SK-N-SH treated with all-trans-retinoic acid at 6 μM for 48 hours (cell line): ENCODE measurements at regions not wholly inside any gene's neighbourhood (a gene's known extent, or its start where the extent isn't known, plus 50 kb on each side); places are given as distances from the start of the nearest gene placed in this dataset.

Source experiments
- ATAC-seq: fragments of 200-7000 bp; cut with Tn5 transposase; 3 replicates; pipeline ENCODE4 v1.9.1; 2020; ENCODE audit warnings: mild to moderate bottlenecking, moderate library complexity
- ARNTL ChIP-seq: fragments of 450-650 bp; formaldehyde crosslinking; IDR thresholded peaks from 2 replicates; pipeline ENCODE4 v1.5.0; 2020; ENCODE audit warnings: low read depth, mild to moderate bottlenecking, moderate library complexity, borderline replicate concordance
- BACH2 ChIP-seq: fragments of 250-450 bp; sonication (Bioruptor Pico); IDR thresholded peaks from 2 replicates; pipeline ENCODE4 v1.9.0; 2021; ENCODE audit warnings: mild to moderate bottlenecking, borderline replicate concordance
- CSDC2 ChIP-seq: fragments of 250-450 bp; sonication (Bioruptor Pico); IDR thresholded peaks from 2 replicates; pipeline ENCODE4 v1.5.0; 2020; ENCODE audit warnings: mild to moderate bottlenecking, moderate library complexity
- ESRRG ChIP-seq: fragments of 250-450 bp; sonication (Bioruptor Pico); IDR thresholded peaks from 2 replicates; pipeline ENCODE4 v1.6.1; 2021; ENCODE audit warnings: mild to moderate bottlenecking
- GLIS3 ChIP-seq: fragments of 250-450 bp; sonication (Bioruptor Pico); IDR thresholded peaks from 2 replicates; pipeline ENCODE4 v1.5.0; 2020; ENCODE audit warnings: mild to moderate bottlenecking, moderate library complexity
- ISL1 ChIP-seq: fragments of 250-450 bp; sonication (Bioruptor Pico); IDR thresholded peaks from 2 replicates; pipeline ENCODE4 v2.1.2; 2022; ENCODE audit warnings: mild to moderate bottlenecking, moderate library complexity
- OSR1 ChIP-seq: fragments of 250-450 bp; sonication (Bioruptor Pico); IDR thresholded peaks from 2 replicates; pipeline ENCODE4 v1.8.0; 2022; ENCODE audit warnings: moderate library complexity, mild to moderate bottlenecking, inconsistent platforms
- PPARA ChIP-seq: fragments of 250-450 bp; sonication (Bioruptor Pico); IDR thresholded peaks from 2 replicates; pipeline ENCODE4 v1.5.0; 2020; ENCODE audit warnings: mild to moderate bottlenecking, borderline replicate concordance
- RARB ChIP-seq: fragments of 250-450 bp; sonication (Bioruptor Pico); IDR thresholded peaks from 2 replicates; pipeline ENCODE4 v1.8.0; 2021; ENCODE audit warnings: mild to moderate bottlenecking, moderate library complexity
- SNAI2 ChIP-seq: fragments of 250-450 bp; sonication (Bioruptor Pico); IDR thresholded peaks from 2 replicates; pipeline ENCODE4 v1.5.0; 2020; ENCODE audit warnings: mild to moderate bottlenecking, moderate library complexity
- TCF4 ChIP-seq: fragments of 250-450 bp; sonication (Bioruptor Pico); IDR thresholded peaks from 2 replicates; pipeline ENCODE4 v1.8.0; 2021; ENCODE audit warnings: mild to moderate bottlenecking, moderate library complexity, borderline replicate concordance
- ZFP3 ChIP-seq: fragments of 250-450 bp; sonication (Bioruptor Pico); IDR thresholded peaks from 2 replicates; pipeline ENCODE4 v1.5.0; 2020; ENCODE audit warnings: mild to moderate bottlenecking, moderate library complexity
- ZFP30 ChIP-seq: fragments of 450-650 bp; formaldehyde crosslinking; IDR thresholded peaks from 2 replicates; pipeline ENCODE4 v1.5.0; 2022; ENCODE audit warnings: mild to moderate bottlenecking, moderate library complexity
- ZNF565 ChIP-seq: fragments of 450-650 bp; formaldehyde crosslinking; conservative IDR thresholded peaks from 2 replicates; pipeline ENCODE4 v1.5.0; 2020; ENCODE audit warnings: low read depth, mild to moderate bottlenecking, moderate library complexity
- ZNF8 ChIP-seq: fragments of 450-650 bp; formaldehyde crosslinking; IDR thresholded peaks from 2 replicates; pipeline ENCODE4 v1.5.0; 2020; ENCODE audit warnings: mild to moderate bottlenecking, moderate library complexity
- TF ChIP-seq, protein P1 (sequence below): fragments of 250-450 bp; sonication (Bioruptor Pico); IDR thresholded peaks from 2 replicates; pipeline ENCODE4 v1.5.0; 2020; ENCODE audit warnings: mild to moderate bottlenecking, moderate library complexity
- TF ChIP-seq, protein P2 (sequence below): fragments of 250-450 bp; sonication (Bioruptor Pico); IDR thresholded peaks from 2 replicates; pipeline ENCODE4 v1.8.0; 2021; ENCODE audit warnings: low read depth, mild to moderate bottlenecking, moderate library complexity, borderline replicate concordance
- TF ChIP-seq, protein P3 (sequence below): fragments of 250-450 bp; sonication (Bioruptor Pico); IDR thresholded peaks from 2 replicates; pipeline ENCODE4 v1.8.0; 2020; ENCODE audit warnings: mild to moderate bottlenecking, moderate library complexity, borderline replicate concordance
- TF ChIP-seq, protein P4 (sequence below): fragments of 250-450 bp; sonication (Bioruptor Pico); IDR thresholded peaks from 2 replicates; pipeline ENCODE4 v1.5.1; 2020; ENCODE audit warnings: low read depth, mild to moderate bottlenecking, moderate library complexity

DNA sequence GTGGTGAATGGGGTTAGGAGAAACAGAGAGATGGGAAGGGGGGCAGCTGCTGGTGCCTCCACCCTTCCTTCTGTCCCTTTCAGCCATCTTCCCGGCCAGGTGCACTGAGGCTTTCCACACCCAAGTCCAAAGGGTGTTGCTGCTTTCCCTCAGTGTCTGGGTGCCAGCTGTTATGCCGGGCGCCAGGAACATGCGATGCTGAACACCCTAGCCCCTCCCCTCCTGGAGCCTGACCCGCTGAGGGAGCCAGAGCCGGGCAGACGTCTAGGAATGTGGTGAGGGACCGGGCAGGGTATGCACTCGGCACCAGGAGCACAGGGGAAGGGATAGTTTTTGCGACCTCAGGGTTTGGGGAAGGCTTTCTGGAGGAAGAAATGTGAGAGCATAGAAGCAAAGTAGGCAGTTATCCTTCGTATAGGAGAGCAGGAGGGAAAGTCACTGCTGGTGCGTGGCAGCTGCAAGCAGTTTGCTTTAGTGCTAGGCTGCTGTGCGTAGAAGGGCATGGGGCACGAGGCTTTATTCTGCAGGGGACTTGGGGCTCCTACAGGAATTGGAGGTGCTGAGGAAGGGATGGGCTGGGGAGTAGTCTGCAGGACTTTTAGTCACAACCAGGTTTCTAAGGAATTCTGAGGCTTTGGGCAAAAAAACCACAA, 147.7 kb downstream of the TSN start (continued):
- TF ChIP-seq, protein P1, sequence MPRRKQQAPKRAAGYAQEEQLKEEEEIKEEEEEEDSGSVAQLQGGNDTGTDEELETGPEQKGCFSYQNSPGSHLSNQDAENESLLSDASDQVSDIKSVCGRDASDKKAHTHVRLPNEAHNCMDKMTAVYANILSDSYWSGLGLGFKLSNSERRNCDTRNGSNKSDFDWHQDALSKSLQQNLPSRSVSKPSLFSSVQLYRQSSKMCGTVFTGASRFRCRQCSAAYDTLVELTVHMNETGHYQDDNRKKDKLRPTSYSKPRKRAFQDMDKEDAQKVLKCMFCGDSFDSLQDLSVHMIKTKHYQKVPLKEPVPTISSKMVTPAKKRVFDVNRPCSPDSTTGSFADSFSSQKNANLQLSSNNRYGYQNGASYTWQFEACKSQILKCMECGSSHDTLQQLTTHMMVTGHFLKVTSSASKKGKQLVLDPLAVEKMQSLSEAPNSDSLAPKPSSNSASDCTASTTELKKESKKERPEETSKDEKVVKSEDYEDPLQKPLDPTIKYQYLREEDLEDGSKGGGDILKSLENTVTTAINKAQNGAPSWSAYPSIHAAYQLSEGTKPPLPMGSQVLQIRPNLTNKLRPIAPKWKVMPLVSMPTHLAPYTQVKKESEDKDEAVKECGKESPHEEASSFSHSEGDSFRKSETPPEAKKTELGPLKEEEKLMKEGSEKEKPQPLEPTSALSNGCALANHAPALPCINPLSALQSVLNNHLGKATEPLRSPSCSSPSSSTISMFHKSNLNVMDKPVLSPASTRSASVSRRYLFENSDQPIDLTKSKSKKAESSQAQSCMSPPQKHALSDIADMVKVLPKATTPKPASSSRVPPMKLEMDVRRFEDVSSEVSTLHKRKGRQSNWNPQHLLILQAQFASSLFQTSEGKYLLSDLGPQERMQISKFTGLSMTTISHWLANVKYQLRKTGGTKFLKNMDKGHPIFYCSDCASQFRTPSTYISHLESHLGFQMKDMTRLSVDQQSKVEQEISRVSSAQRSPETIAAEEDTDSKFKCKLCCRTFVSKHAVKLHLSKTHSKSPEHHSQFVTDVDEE: no peak
- TF ChIP-seq CSDC2 (CRISPR knock-in tag) (no peak), TCF4 (CRISPR knock-in tag) (no peak), BACH2 (CRISPR knock-in tag) (no peak), PPARA (CRISPR knock-in tag) (no peak)

DNA sequence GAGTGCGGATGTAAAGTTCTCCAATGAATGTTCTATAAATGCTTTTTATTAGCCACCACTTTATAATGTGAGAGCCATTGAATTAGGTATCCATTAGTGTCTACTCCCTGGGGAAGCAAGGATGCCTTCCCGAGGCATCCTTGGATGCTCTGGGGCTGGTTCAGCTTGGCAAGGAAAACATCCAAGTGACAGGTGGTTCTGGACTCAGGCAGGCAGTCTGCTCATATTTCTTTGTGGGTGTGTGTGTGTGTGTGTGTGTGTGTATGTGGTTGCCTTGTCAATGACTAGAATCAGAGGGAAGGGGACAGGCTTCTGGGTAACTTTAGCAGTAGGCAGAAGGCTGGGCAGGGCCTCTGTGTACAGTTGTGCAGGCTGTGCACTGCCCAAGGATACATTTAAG, 149.2 kb downstream of the TSN start:
- no peak for TF ChIP-seq ZFP3 (CRISPR knock-in tag)
- TF ChIP-seq ZFP30: no peak
- TF ChIP-seq GLIS3 (CRISPR knock-in tag): no peak
- TF ChIP-seq ZNF565: no peak
- no peak for TF ChIP-seq ARNTL (CRISPR knock-in tag)
- no peak for TF ChIP-seq ESRRG (CRISPR knock-in tag)
- TF ChIP-seq SNAI2 (CRISPR knock-in tag): no peak
- TF ChIP-seq BACH2 (CRISPR knock-in tag): no peak
- TF ChIP-seq ZNF8 (CRISPR knock-in tag): no peak
- no peak for ATAC-seq

DNA sequence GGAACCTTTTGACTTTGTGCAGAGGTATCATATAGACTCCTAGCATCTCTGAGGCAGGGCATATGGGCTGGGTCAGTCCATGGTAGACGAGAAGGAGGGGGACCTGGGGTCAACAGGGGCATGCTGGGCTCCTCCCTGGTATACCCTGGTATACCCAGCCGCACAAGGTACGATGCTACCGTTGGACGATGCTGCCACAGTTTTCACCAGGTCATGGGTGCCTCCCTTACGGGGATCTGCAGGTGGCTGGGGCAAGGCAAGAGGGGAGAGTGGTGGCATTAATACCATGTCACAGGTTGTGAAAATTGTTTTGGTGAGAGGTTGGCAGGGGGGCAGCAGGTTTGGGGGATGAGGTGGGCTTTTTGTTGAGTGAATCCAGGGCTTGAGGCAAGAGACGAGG, 149.8 kb downstream of the TSN start:
- ATAC-seq: no peak
- TF ChIP-seq, protein P2, sequence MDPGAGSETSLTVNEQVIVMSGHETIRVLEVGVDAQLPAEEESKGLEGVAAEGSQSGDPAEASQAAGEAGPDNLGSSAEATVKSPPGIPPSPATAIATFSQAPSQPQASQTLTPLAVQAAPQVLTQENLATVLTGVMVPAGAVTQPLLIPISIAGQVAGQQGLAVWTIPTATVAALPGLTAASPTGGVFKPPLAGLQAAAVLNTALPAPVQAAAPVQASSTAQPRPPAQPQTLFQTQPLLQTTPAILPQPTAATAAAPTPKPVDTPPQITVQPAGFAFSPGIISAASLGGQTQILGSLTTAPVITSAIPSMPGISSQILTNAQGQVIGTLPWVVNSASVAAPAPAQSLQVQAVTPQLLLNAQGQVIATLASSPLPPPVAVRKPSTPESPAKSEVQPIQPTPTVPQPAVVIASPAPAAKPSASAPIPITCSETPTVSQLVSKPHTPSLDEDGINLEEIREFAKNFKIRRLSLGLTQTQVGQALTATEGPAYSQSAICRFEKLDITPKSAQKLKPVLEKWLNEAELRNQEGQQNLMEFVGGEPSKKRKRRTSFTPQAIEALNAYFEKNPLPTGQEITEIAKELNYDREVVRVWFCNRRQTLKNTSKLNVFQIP (CRISPR knock-in tag): no peak
- no peak for TF ChIP-seq OSR1
- TF ChIP-seq, protein P3, sequence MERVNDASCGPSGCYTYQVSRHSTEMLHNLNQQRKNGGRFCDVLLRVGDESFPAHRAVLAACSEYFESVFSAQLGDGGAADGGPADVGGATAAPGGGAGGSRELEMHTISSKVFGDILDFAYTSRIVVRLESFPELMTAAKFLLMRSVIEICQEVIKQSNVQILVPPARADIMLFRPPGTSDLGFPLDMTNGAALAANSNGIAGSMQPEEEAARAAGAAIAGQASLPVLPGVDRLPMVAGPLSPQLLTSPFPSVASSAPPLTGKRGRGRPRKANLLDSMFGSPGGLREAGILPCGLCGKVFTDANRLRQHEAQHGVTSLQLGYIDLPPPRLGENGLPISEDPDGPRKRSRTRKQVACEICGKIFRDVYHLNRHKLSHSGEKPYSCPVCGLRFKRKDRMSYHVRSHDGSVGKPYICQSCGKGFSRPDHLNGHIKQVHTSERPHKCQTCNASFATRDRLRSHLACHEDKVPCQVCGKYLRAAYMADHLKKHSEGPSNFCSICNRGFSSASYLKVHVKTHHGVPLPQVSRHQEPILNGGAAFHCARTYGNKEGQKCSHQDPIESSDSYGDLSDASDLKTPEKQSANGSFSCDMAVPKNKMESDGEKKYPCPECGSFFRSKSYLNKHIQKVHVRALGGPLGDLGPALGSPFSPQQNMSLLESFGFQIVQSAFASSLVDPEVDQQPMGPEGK: no peak

DNA sequence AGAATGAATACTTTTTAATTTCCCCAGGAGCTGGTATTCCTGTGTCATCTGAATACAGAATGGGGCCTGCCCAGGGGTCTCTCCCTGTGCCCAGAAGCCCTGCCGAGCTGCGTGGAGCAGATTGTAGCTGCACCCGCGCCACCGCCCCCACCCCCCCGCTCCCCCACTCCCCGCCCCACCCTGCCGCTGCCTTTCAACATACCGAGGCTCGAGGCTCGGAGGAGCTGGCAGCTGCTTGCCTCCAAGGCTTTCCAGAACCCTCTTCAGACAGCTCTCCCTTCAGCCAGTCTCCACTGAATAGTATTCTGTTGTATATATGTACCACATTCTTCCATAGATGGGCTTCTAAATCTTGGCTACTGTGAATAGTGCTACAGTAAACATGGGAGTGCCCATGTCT, 150.7 kb downstream of the TSN start:
- ATAC-seq: no peak
- TF ChIP-seq, protein P3: no peak
- TF ChIP-seq, protein P4, sequence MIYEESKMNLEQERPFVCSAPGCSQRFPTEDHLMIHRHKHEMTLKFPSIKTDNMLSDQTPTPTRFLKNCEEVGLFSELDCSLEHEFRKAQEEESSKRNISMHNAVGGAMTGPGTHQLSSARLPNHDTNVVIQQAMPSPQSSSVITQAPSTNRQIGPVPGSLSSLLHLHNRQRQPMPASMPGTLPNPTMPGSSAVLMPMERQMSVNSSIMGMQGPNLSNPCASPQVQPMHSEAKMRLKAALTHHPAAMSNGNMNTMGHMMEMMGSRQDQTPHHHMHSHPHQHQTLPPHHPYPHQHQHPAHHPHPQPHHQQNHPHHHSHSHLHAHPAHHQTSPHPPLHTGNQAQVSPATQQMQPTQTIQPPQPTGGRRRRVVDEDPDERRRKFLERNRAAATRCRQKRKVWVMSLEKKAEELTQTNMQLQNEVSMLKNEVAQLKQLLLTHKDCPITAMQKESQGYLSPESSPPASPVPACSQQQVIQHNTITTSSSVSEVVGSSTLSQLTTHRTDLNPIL (CRISPR knock-in tag): no peak
- TF ChIP-seq ESRRG (CRISPR knock-in tag): no peak
- no peak for TF ChIP-seq OSR1
- TF ChIP-seq SNAI2 (CRISPR knock-in tag): no peak
- no peak for TF ChIP-seq RARB (CRISPR knock-in tag)
- TF ChIP-seq ISL1 (CRISPR knock-in tag): no peak
- TF ChIP-seq ZFP30: no peak
